ENCODE measurements at regions not wholly inside any gene's neighbourhood (a gene's known extent, or its start where the extent isn't known, plus 50 kb on each side); places are given as distances from the start of the nearest gene placed in this dataset.
"Not testable (repeated sequence)": the region's sequence is repeated elsewhere in the genome, so short reads cannot be mapped to it uniquely, and the experiment has no call there.

DNA sequence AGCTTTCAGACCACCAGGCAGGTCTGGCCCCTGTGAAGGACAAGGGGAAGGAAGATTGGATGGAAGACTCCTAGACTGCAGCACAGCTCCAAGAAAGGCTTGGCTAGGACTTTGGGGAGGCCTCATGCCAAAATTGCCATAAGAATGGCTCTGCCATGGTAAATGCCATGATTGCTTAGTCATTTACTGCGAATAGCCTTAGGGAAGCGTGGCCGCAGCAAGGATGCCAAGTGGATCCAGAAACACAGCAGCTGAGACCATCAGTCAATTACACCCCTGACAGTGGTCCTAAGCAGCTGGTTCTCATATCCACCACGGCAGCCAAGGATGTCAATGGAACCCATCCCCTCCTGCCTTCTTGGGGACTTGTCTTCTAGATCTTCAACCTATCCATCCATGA is 88.2 kb upstream of the AUTS2 start:
- DNase-seq (ENCODE audit: low spot score): no peak

DNA sequence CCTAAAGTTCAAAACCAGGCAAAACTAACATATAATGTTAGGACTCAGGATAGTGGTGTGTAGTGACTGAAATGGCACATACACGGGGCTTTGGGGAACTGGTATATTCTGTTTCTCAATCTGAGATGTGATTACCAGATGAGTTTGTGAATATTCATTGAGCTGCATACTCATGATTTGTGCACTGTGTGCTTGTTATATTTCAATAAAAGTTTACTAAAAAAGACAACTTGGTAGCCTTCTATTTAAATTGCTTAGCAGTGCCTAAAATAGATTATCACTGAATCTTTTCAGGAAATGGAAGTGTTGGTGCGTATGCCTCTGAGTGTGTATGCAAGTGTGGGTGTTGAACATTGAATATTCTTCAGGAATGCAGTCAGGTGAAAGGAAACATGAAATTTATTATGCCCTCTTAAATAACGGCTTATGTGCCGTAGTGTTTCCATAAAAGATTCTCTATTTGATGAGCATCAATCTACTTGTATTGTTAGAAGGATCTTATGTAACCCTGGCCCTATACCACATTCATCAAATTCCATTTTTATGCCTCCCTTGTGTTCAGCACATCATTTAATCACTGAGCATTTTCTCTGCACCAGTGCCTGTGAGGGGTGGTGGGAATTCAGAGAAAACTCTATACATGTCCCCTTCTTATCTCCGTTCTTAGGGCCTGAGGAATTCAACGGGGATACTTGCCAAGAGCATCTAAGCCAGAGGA is 82.6 kb upstream of the AUTS2 start:
- peak; percentile 9 for DNase-seq (ENCODE audit: low spot score)

DNA sequence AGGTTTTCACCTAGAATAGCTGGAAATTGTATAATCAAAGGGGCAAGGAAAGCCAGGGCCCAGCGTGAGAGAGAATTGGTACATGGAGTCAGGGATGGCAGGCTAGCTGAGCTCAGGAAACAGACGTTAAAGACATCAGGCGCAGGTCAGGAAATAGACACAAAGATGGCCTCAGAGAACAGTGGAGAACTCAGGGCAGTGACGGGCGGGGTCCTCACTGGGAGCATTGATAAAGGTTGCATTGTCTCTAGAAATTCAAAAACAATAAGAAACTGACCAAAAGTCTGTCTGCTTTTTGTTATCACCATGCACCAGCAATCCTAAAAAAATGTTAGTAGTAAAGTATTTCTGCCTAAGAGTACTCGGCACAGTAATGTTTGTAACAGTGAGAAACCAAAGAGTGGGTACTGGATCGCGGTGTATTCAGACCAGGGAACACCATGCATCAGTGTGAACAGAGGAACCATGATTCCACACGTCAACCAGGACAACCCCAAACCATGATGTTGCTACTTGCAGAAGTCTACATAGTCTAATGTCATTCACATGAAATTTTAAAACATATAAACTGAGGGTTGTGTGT is 81.9 kb upstream of the AUTS2 start:
- DNase-seq (ENCODE audit: low spot score): no peak

DNA sequence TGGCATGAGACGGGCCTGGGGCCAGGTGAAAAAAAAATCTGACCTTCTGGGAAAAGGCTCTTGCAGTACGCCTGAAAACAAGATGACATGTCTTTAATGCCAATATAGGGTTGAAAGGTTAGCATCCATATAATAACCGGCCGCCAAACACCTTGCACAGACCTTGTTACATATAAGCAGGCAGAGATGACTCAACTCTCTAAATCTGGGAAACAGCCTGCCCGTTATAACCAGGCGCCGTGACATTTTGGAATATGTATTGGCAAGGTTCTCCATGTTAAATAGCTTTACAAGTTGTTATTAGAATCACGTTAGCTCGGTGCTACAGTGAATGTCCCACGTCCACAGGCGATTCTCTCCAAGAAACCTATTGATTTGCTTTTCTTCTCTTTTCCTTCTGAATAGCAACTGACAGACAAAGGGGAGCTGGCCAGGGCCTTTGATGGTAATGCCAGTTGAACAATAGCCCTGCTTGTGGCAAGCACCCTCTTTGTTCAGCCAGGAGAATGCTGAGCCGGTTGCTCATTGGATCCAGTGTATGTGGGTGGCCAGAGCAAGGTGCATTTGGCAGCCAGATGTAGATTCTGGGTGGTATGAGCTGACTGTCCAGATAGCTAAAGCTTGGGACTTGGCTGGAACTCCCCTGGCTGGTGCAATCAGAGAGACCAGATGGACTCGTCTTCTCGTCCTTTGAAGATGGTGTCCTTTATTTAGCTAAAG is 80.1 kb upstream of the AUTS2 start:
- peak; percentile 13 for DNase-seq (ENCODE audit: low spot score)

DNA sequence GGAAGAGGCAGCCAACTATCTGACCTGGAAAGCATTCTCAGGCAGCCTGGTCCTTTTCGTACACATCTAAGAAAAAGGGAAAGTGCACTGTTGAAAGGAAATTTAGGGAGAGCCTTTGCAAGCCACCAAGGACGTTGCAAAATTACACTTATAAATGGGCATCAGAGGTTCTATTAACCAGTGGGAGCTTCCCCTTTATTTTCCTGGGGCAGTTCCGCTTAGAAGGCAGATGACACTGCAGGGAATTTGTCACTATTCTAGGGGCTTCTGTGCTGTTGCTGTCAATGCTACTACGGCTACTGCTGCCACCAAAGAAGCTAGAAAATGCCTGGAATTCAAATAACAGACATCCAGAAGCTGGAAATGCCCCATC is 79.6 kb upstream of the AUTS2 start:
- DNase-seq (ENCODE audit: low spot score): peak; percentile 3

DNA sequence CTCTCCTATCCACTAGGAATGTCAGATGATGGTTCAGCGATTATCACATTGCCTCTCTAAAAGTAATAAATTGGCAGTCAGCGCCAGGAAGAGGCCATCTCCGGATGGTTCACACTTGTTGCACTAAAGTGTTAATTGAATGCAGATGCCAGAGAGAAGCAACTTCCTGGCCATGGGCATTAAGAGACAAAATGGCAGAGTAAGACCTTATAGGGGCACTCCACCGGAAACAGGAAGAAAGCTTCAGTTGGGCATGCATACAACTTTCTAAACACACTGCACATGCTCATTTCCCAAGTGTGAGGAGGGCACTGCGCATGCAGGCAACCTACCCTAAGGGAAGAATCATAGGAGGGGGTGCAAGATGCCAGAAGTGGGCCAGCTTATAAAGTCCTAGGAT is 71.7 kb upstream of the AUTS2 start:
- DNase-seq (ENCODE audit: low spot score): no peak

DNA sequence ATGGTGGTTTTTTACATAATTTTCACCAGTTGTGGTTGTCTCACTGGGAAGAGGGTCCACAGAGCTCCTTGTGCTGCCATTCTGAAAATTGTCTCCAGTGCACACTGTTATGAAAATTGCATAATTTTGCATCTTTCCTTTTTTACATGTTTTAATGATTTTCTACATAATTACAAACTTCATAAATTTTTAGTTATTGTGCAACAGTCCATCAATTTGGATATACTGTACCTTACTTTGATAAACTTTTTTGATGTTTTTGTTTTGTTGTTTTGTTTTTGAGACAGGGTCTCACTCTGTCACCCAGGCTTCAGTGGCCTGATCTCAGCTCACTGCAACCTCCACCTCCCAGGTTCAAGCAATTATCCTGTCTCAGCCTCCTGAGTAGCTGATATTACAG is 70.6 kb upstream of the AUTS2 start:
- DNase-seq (ENCODE audit: low spot score): no peak

DNA sequence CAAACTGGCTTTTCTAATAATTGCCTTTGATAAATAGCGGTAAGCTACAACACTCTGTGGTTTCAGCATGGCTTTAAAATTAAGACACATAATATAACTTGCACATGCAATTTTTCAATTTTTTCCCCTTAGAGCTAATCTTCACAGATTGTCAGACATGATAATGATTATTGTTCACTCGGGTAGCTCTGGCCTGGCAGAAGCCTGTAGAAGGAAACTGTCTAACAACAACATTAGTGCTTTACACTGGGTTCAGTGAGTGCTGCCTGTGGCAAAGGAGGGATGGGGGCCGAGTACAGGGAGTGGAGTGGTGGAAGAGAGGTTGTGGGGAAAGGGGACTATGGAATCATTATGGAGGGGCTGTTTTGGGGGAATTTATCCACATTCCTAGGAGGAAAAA is 67.2 kb upstream of the AUTS2 start:
- no peak for DNase-seq (ENCODE audit: low spot score)

DNA sequence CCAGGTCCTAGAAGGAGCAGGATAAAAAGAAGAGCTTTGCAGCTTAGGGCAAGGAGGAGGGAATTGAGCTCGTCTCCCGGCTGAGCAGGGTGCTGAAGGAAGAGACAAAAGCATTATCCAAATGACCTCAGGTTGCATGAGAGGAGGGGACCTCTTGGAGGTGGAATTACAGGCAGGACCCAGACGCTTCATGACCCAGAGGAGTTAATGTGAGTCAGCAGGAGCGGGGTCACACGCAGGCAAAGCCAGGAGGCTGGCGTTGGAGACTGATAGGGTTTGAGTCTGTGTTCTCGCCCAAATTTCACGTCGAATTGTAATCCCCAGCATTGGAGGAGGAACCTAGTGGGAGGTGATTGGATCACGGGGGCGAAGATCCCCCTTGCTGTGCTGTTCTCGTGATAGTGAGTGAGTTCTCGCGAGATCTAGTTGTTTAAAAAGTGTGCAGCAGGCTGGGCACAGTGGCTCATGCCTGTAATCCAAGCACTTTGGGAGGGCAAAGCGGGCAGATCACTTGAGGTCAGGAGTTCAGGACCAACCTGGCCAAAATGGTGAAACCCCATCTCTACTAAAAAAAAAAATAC is 63.7 kb upstream of the AUTS2 start:
- DNase-seq (ENCODE audit: low spot score): no peak

DNA sequence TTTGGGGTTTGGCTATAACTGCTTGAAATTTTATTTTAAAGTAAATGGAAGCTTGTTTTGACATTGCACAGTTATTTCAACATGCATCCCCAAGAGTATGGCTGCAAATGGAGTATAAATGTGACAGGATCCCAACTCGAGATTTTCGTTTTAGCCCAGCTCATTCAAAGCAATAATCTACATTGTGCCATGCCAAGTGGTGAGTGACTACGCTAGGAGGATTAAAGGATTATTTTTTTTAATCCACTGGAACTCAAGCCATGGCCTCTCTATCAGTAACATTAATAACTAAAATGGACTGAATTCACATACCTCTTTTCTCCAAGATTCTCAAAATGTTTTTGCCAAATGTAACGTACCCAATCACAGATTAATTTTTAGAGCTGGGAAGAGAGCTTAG is 60.6 kb upstream of the AUTS2 start:
- no peak for DNase-seq (ENCODE audit: low spot score)

DNA sequence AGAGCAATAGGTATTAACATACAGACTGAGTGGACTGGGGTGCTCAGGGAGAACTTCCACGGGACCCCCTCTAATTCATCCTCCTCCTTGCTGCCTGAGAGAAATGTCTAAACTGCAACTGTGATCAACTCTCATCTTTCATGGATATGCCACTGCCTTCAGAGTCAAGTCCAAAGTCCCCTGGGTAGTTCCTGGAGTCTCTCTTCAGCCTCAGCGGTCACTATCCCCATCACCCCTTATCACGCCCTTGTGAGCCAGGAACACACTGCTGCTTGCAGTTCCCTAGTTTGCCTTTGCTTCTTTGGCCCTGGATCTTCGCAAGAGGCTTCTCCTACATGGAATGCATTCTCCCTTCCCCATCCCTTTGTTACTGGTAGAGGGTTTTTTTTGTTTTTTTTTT is 58.7 kb upstream of the AUTS2 start:
- no peak for DNase-seq (ENCODE audit: low spot score)

DNA sequence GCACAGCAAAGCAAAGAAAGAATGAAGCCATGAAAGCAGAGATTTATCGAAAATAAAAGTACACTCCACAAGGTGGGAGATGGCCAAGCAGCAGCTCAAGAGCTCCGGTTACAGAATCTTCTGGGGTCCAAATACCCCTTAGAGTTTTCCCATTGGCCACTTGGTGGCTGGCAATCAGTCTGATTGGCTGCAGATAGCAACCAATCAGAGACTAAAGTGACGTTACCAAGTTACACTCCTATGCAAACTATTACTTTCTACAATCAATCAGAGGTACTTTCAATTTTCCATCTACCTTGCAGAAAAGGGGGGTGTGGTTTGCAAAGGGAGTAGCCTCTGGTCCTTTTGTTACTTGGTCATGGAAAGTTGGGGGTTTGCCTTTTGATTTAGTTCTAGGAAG is 58.0 kb upstream of the AUTS2 start:
- DNase-seq (ENCODE audit: low spot score): no peak

DNA sequence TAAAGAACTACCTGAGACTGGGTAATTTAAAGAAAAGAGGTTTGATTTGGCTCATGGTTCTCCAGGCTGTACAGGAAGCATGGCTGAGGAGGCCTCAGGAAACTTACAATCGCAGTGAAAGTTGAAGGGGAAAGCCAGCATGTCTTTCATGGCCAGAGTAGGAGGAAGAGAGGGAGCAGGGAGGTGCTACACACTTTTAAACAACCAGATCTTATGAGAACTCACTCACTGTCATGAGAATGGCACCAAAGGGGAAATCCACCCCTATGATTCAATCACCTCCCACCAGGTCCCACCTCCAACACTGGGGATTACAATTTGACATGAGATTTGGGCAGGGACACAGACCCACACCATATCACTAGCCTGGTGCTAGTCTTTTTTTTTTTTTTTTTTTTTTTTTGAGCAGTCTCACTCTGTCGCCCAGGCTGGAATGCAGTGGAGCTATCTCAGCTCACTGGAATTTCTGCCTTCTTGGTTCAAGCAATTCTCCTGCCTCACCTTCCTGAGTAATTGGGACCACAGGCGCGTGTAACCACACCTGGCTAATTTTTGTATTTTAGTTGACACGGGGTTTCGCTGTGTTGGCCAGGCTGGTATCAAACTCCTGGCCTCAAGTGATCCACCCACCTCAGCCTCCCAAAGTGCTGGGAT is 56.4 kb upstream of the AUTS2 start:
- DNase-seq (ENCODE audit: low spot score): not testable (repeated sequence)

DNA sequence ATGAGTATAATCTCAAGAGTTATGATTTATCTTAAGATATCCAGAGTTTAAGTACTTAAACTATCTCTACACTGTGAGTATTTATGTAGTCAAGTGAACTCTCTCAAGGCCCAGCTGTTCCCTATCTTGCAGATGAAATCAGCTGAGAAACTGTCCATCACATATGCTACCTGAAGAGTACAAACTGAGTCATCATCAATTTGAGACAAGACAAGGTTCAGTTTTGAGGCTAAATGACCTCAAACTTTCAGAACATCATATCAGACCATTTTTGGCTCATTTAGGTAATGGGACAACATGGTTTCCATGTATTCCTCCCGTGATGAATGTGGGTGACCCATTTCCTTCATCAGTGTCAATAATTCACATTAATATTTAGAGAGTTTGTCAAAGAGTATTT is 53.1 kb upstream of the AUTS2 start:
- no peak for DNase-seq (ENCODE audit: low spot score)
